ENCODE measurements at regions not wholly inside any gene's neighbourhood (a gene's known extent, or its start where the extent isn't known, plus 50 kb on each side); places are given as distances from the start of the nearest gene placed in this dataset.

GRCh38 chr16:86683441-86684194 is 105.3 kb downstream of the FOXL1 start (continued):
- TF ChIP-seq REST (IDR thresholded peaks at IDR 0.05) (no peak), FOXA1 (IDR thresholded peaks at IDR 0.05) (no peak), FOXA2 (IDR thresholded peaks at IDR 0.05) (no peak)
- TF ChIP-seq, protein P1, sequence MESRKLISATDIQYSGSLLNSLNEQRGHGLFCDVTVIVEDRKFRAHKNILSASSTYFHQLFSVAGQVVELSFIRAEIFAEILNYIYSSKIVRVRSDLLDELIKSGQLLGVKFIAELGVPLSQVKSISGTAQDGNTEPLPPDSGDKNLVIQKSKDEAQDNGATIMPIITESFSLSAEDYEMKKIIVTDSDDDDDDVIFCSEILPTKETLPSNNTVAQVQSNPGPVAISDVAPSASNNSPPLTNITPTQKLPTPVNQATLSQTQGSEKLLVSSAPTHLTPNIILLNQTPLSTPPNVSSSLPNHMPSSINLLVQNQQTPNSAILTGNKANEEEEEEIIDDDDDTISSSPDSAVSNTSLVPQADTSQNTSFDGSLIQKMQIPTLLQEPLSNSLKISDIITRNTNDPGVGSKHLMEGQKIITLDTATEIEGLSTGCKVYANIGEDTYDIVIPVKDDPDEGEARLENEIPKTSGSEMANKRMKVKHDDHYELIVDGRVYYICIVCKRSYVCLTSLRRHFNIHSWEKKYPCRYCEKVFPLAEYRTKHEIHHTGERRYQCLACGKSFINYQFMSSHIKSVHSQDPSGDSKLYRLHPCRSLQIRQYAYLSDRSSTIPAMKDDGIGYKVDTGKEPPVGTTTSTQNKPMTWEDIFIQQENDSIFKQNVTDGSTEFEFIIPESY (IDR thresholded peaks at IDR 0.05): no peak

- no peaks in the 10 kb centered on the region for H3K4me1 ChIP-seq (ENCODE audit: control insufficient read depth in 4 of 4, insufficient read depth in 4 of 4, low read length in 3 of 4)
- 66% methylated on average over 2 of the region's 2 CpGs for WGBS
- no peak for DNase-seq (ENCODE audit: low spot score)
- TF ChIP-seq FOXA1 (IDR thresholded peaks at IDR 0.05): no peak
- TF ChIP-seq JUND (IDR thresholded peaks at IDR 0.05): no peak
- no peak for TF ChIP-seq RXRA (IDR thresholded peaks at IDR 0.05)
- no peak for TF ChIP-seq EGR1 (IDR thresholded peaks at IDR 0.05; ENCODE audit: low read depth in 2 of 2)
- no peak for TF ChIP-seq REST (IDR thresholded peaks at IDR 0.05)
- TF ChIP-seq CTCF (IDR thresholded peaks at IDR 0.05; ENCODE audit: low read depth, low read length, missing input control): no peak
- TF ChIP-seq RAD21 (IDR thresholded peaks at IDR 0.05): no peak
- no peak for TF ChIP-seq GABPA (IDR thresholded peaks at IDR 0.05 in 1 of 2, conservative IDR thresholded peaks at IDR 0.05 in 1 of 2)
- no peak for TF ChIP-seq SP1 (IDR thresholded peaks at IDR 0.05)
- TF ChIP-seq HNF4A (conservative IDR thresholded peaks at IDR 0.05): no peak
- TF ChIP-seq, protein P2, sequence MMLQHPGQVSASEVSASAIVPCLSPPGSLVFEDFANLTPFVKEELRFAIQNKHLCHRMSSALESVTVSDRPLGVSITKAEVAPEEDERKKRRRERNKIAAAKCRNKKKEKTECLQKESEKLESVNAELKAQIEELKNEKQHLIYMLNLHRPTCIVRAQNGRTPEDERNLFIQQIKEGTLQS (IDR thresholded peaks at IDR 0.05): no peak
- no peak for TF ChIP-seq NR2F2 (IDR thresholded peaks at IDR 0.05)
- no peak for TF ChIP-seq HNF4G (IDR thresholded peaks at IDR 0.05)
- no peak for TF ChIP-seq YY1 (IDR thresholded peaks at IDR 0.05)
- no peak for TF ChIP-seq TAF1 (conservative IDR thresholded peaks at IDR 0.05)
- TF ChIP-seq, protein P1 (IDR thresholded peaks at IDR 0.05): no peak
- TF ChIP-seq FOXA2 (IDR thresholded peaks at IDR 0.05): no peak
- no peak for TF ChIP-seq MAX (IDR thresholded peaks at IDR 0.05)
- no peaks in the 10 kb centered on the region for H3K9me3 ChIP-seq (ENCODE audit: control insufficient read depth in 4 of 4, low read length in 3 of 4)
- H3K27me3 ChIP-seq (ENCODE audit: control insufficient read depth in 4 of 4, insufficient read depth in 4 of 4, low read length in 3 of 4): peaks cover 0 to 8% (median 0%) of the 10 kb centered on the region in 4 donors
- H3K36me3 ChIP-seq (ENCODE audit: control insufficient read depth in 4 of 4, insufficient read depth in 3 of 4, low read depth in 1 of 4, low read length in 3 of 4): no peaks in the 10 kb centered on the region
- no peak overlapping the region for H3K4me3 ChIP-seq (ENCODE audit: low read depth in 1 of 3, low read length in 3 of 3)
- H3K27ac ChIP-seq (ENCODE audit: low read depth in 1 of 2, low read length in 2 of 2): no peak overlapping the region
- no peak overlapping the region for H3K9ac ChIP-seq (ENCODE audit: low read depth in 1 of 2, low read length in 2 of 2)
Observed at GRCh38 chr16:86685076-86685475, 106.7 kb downstream of the FOXL1 start.

Data from liver (tissue), 8 donors.